GM12872 (cell line): ENCODE measurements at regions not wholly inside any gene's neighbourhood (a gene's known extent, or its start where the extent isn't known, plus 50 kb on each side); places are given as distances from the start of the nearest gene placed in this dataset.

Experiments used
- TF ChIP-seq, protein P1 (sequence below): IDR thresholded peaks from 3 replicates; pipeline ENCODE4 v1.5.1; 2011; ENCODE audit warnings: low read depth, mild to moderate bottlenecking, low read length, moderate library complexity; ENCODE audit not compliant: insufficient read depth

DNA sequence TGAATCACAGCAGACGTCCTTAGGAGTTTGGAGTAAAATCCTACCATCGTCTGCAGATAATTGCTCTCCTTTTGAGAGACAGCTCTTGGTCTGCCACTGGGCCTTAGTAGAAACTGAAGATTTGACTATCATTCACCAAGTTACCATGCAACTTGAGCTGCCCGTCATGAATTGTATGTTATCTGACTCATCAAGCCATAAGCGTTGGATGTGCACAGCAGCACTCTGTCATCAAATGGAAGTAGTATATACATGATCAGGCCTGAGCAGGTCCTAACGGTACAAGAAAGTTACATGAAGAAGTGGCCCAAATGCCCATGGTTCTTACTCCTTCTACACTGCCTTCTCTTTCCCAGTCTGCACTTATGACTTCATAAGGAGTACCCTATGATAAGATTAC lies 317.8 kb downstream of the GPATCH2 start:
- TF ChIP-seq, protein P1, sequence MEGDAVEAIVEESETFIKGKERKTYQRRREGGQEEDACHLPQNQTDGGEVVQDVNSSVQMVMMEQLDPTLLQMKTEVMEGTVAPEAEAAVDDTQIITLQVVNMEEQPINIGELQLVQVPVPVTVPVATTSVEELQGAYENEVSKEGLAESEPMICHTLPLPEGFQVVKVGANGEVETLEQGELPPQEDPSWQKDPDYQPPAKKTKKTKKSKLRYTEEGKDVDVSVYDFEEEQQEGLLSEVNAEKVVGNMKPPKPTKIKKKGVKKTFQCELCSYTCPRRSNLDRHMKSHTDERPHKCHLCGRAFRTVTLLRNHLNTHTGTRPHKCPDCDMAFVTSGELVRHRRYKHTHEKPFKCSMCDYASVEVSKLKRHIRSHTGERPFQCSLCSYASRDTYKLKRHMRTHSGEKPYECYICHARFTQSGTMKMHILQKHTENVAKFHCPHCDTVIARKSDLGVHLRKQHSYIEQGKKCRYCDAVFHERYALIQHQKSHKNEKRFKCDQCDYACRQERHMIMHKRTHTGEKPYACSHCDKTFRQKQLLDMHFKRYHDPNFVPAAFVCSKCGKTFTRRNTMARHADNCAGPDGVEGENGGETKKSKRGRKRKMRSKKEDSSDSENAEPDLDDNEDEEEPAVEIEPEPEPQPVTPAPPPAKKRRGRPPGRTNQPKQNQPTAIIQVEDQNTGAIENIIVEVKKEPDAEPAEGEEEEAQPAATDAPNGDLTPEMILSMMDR = no peak

DNA sequence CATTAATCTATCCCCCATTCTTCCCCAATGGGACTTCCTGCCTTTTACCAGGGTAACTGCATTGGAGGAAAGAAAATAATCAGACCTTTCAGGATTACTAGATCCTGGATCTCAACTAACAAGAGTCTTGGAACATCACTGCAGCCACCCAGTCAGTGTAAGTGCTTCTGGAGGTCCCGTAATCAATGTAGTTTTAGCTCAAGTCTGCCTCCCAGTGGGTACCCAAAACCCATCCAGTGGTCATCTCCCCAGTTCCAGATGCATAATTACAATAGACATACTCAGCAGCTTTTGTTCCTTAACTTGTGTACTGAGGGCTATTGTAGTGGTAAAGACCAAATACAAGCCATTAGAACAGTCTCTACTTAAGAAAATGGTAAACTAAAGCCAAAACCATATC lies 319.1 kb downstream of the GPATCH2 start:
- TF ChIP-seq, protein P1 = peak; percentile 26; the same call in 1 of the 3 replicates

DNA sequence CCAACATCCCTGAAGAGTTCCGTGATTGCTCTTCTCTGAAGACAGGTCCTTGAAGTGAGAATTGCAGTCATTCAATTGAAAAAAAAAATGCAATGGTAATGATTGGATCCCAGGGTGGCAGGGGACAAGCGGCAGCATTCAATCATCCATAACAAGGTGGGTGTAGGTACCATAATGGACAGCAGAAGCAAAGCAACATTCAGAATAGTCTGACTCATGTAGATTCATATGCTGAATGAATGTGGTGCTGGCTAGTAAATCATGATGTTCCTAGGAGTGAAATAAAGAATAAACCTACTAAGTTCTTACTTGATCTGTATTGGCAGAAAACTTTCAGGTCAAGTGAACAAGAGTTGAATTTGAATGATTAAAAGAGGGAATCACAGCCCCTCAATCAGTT lies 319.6 kb downstream of the GPATCH2 start:
- TF ChIP-seq, protein P1 = no peak

DNA sequence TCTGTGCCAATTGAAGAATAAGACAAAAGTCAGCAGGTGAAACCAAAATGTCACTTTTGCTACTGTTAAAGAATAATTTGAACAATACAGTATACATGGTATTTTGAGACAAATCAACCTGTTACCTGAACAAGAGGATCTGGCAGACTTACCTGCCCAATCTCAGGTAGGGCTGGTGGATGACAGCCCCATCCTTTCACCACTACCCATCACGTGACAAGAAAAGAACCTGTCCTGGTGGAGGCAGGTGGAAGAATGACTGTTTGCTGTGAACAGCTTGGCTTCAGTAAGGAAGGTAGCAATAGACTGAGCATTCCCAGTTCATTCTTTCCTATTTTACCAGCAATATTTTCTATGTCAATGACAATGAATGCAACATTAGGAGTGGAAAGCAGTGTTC lies 349.6 kb downstream of the GPATCH2 start:
- TF ChIP-seq, protein P1 = no peak

DNA sequence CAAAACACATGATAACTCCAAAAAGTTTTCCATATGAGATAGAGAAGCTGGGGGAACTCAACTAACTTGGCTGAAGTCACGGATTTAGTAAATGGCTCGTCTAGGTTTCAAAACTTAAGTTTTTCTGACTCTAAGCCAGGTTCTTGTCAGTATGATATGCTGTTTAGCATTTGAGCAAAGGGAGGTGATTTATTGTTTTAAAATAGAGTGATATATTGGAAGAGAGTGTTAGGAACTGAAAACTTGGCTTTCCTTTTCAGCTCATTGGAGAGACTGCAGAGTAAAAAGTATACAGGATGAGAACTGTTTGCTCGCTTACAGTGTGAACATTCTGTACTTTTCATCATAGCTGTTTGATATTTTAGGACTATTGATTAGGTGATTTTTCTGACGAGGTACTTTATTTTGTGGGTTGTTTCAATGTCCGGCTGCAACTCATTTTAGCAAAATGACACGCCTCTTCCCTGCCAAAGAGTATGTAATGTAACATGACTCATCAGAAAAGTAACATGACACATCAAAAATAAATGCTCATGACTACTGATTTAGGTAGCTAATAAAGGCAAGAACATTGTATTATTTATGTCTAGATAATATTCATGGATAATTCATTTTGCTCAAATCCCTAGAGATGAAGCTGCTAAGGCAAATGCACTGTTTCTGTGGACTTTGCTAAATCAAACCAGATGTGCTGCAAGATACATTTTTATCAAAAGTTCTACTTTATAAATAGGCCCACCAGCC lies 355.1 kb downstream of the GPATCH2 start:
- TF ChIP-seq, protein P1 = no peak

DNA sequence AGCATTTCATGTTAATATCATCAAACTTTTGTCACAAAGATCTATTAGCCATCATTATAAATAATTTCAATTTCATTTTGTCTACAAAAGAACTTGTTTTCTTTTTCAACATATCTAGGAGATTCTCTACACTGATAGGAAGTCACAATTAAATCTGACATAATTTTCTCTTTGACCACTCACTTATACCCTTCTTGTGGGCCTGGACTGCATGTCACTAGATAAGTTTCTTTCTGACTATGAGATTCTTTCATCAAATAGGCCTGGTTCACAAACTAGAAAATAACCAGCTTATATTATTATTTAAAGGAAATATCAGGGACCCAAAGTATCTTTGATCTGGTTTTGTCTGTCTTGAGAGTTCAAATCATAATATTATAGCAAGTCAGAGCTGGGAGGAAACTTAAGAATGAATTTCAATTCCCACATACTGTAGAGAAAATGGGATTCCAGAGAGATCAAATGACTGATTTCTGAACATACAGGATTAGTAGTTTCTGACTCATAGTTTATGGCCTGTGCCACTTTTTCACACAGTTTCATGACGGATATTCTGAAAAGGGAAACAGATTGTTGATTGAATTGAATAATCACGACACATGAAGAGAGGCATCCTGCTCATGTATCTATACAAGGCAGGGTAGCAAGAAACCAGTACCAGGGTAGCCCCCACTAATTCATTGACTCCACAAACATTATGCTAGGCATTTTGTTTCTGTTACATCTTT lies 355.8 kb downstream of the GPATCH2 start:
- TF ChIP-seq, protein P1 = no peak

DNA sequence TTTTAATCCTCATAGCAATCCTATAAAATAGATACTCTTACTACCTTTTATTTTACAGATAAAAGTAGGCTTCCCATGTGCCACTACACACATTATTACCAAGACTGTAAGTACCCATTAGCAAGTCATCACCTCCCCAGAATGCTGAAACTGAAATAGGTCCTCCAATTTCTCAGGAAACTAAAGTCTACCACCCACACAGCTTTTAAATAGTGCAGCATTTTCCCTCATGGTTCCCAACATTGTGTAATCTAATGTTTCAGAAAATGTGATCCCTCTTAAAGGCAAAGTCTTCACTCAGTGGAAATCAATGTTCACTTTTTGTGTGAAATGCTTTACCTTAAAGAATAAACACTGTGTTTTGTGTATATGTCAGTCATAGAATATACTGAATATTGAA lies 356.5 kb downstream of the GPATCH2 start:
- TF ChIP-seq, protein P1 = no peak
